NB4 (cell line): ENCODE measurements at regions not wholly inside any gene's neighbourhood (a gene's known extent, or its start where the extent isn't known, plus 50 kb on each side); places are given as distances from the start of the nearest gene placed in this dataset.
"Not testable (repeated sequence)": the region's sequence is repeated elsewhere in the genome, so short reads cannot be mapped to it uniquely, and the experiment has no call there.

Experiments
- MYC ChIP-seq: IDR thresholded peaks from 2 replicates; pipeline ENCODE4 v1.6.1; 2011; ENCODE audit warnings: low read depth, low read length
- POLR2A ChIP-seq: IDR thresholded peaks from 2 replicates; pipeline ENCODE4 v1.6.1; 2011; ENCODE audit warnings: mild to moderate bottlenecking; ENCODE audit not compliant: insufficient read length; ENCODE audit errors: extremely low read depth
- TF ChIP-seq, protein P1 (sequence below): IDR thresholded peaks from one replicate; pipeline ENCODE4 v1.5.1; 2012; ENCODE audit warnings: low read depth, low read length
- TF ChIP-seq, protein P2 (sequence below): IDR thresholded peaks from 2 replicates; pipeline ENCODE4 v1.6.1; 2011; ENCODE audit warnings: low read depth, low read length

DNA sequence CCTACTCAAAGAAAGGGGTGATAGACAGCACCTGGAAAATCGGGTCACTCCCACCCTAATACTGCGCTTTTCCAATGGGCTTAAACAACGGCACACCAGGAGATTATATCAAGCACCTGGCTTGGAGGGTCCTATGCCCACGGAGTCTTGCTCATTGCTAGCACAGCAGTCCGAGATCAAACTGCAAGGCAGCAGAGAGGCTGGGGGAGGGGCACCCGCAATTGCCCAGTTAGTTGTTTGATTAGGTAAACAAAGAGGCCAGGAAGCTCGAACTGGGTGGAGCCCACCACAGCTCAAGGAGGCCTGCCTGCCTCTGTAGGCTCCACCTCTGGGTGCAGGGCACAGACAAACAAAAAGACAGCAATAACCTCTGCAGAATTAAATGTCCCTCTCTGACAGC, 224.5 kb upstream of the CCL2 start:
- TF ChIP-seq, protein P1, sequence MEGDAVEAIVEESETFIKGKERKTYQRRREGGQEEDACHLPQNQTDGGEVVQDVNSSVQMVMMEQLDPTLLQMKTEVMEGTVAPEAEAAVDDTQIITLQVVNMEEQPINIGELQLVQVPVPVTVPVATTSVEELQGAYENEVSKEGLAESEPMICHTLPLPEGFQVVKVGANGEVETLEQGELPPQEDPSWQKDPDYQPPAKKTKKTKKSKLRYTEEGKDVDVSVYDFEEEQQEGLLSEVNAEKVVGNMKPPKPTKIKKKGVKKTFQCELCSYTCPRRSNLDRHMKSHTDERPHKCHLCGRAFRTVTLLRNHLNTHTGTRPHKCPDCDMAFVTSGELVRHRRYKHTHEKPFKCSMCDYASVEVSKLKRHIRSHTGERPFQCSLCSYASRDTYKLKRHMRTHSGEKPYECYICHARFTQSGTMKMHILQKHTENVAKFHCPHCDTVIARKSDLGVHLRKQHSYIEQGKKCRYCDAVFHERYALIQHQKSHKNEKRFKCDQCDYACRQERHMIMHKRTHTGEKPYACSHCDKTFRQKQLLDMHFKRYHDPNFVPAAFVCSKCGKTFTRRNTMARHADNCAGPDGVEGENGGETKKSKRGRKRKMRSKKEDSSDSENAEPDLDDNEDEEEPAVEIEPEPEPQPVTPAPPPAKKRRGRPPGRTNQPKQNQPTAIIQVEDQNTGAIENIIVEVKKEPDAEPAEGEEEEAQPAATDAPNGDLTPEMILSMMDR: not testable (repeated sequence)
- TF ChIP-seq, protein P2, sequence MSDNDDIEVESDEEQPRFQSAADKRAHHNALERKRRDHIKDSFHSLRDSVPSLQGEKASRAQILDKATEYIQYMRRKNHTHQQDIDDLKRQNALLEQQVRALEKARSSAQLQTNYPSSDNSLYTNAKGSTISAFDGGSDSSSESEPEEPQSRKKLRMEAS: not testable (repeated sequence)
- TF ChIP-seq POLR2A, MYC: not testable (repeated sequence)
